Transverse colon (tissue), 3 donors: ENCODE measurements at regions not wholly inside any gene's neighbourhood (a gene's known extent, or its start where the extent isn't known, plus 50 kb on each side); places are given as distances from the start of the nearest gene placed in this dataset.

Source experiments
- CTCF ChIP-seq, 5 experiments: fragments of 200-600 bp in 3 of 5; fragments of 450-650 bp in 2 of 5; sonication (generic) in 3 of 5; IDR thresholded peaks; 1 replicate in 2 of 5; 2 replicates in 3 of 5; pipeline ENCODE4 v1.5.1; 2016 to 2017; ENCODE audit warnings: antibody characterized with exemption in 5 of 5, inconsistent platforms in 3 of 5, mild to moderate bottlenecking in 2 of 5, moderate library complexity in 1 of 5
- EP300 ChIP-seq: sonication (generic); formaldehyde crosslinking; IDR thresholded peaks from one replicate; pipeline ENCODE4 v1.6.1; 2017; ENCODE audit warnings: antibody characterized with exemption, low read depth
- POLR2A ChIP-seq: fragments of 450-650 bp; IDR thresholded peaks from one replicate; pipeline ENCODE4 v1.6.1; 2016; ENCODE audit warnings: antibody characterized with exemption, mild to moderate bottlenecking, moderate library complexity

GRCh38 chr3:166177130-166177529 lies 339.9 kb upstream of the BCHE start:
- no peak for TF ChIP-seq POLR2A
- no peak for TF ChIP-seq EP300
- TF ChIP-seq CTCF (IDR thresholded peaks at IDR 0.05): no peak
